AG09309 (cell line): ENCODE measurements at regions not wholly inside any gene's neighbourhood (a gene's known extent, or its start where the extent isn't known, plus 50 kb on each side); places are given as distances from the start of the nearest gene placed in this dataset.

Experiments used
- DNase-seq: peaks from one replicate; pipeline ENCODE4 v3.0.0-alpha.2; 2010; ENCODE audit warnings: low read depth
- H3K4me3 ChIP-seq: 2 replicates; pipeline ENCODE4 v1.5.1; 2011; ENCODE audit warnings: mild to moderate bottlenecking, low read depth, low read length, moderate library complexity; ENCODE audit not compliant: control insufficient read depth
- TF ChIP-seq, protein P1 (sequence below): IDR thresholded peaks from 2 replicates; pipeline ENCODE4 v1.5.1; 2011; ENCODE audit warnings: mild to moderate bottlenecking, low read depth, low read length, inconsistent platforms; ENCODE audit not compliant: insufficient read depth, control insufficient read depth; ENCODE audit errors: missing control alignments

DNA sequence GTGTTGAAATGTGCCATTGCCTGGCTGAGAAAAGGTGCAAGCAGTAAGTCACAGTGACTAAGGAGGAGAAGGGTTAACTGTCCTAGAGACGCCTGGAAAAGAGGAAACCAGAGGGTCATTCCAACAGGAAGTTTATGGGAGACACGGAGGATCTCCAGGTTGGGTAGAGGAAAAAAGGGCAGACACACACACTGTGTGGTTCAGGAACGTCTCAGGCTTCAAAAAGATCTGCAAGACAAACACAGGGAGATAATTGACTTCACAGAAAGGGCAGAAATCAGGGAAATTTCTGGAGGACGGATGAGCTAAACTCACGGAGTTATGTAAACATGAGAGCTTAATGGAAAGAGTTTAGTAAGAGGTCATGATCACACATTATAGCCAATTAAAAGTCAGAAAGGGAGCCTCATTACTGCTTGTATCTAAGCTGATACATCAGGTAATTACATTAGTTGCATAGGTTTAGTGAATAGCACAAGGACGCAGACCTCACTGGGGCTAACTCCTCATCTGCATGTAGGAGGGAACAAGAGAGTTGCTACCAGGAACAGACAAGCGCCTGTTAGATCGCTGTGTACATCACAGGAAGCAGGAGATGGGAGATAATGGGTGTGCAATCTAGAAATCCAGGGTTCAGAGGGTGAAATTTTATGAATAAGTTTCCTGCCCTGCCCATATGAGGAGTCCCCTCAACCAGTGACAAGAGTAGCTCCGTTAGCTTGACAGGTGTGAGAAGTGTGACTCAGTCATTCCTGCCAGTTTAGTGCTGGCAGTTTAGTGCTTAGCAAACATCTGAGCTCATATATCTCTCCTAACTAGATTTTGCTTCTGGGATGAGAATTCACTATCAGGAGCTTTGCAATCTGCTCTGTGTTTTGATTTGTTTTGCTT lies 96.6 kb upstream of the TNR start:
- TF ChIP-seq, protein P1, sequence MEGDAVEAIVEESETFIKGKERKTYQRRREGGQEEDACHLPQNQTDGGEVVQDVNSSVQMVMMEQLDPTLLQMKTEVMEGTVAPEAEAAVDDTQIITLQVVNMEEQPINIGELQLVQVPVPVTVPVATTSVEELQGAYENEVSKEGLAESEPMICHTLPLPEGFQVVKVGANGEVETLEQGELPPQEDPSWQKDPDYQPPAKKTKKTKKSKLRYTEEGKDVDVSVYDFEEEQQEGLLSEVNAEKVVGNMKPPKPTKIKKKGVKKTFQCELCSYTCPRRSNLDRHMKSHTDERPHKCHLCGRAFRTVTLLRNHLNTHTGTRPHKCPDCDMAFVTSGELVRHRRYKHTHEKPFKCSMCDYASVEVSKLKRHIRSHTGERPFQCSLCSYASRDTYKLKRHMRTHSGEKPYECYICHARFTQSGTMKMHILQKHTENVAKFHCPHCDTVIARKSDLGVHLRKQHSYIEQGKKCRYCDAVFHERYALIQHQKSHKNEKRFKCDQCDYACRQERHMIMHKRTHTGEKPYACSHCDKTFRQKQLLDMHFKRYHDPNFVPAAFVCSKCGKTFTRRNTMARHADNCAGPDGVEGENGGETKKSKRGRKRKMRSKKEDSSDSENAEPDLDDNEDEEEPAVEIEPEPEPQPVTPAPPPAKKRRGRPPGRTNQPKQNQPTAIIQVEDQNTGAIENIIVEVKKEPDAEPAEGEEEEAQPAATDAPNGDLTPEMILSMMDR = no peak
- no peak for DNase-seq
- no peak overlapping the region for H3K4me3 ChIP-seq

DNA sequence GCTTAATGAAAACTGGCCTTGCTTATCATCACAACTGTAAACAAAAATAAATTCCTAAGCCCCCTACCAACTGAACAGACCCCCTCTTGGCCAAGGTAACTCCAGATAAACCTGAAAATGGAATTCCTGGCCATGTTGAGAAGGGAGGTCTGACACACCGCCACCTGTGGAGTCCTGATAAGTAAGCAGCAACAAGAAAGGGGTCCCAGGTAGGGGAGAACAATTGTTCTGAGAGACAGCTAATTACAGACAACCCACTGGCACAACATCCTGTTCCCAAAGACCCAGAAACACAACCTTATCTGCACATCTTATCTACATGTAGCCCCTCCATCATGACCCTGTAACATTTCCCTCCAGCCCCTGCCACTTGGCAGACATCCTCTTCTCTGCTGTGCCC lies 91.2 kb upstream of the TNR start:
- TF ChIP-seq, protein P1 = no peak
- H3K4me3 ChIP-seq = no peak overlapping the region
- no peak for DNase-seq

DNA sequence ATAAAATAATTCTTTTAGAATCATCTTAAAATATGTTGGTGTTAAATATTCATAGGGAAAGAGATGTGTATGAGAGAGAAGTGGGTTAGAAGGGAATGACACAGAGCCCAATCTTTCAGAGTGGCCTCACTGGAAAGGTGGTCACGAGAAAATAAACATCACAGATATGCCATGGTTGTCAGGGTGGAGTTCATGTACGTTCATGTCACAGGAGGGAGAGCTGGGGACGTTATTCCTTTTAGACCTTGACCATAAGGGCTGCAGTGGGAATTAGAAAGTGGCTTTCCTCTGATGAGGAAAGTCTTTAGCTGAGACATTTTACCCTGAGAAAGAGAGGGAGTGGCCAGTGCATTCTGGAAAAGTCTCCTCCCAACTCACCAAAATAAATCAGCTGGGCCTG lies 90.6 kb upstream of the TNR start:
- H3K4me3 ChIP-seq = no peak overlapping the region
- DNase-seq = no peak
- TF ChIP-seq, protein P1 = no peak

DNA sequence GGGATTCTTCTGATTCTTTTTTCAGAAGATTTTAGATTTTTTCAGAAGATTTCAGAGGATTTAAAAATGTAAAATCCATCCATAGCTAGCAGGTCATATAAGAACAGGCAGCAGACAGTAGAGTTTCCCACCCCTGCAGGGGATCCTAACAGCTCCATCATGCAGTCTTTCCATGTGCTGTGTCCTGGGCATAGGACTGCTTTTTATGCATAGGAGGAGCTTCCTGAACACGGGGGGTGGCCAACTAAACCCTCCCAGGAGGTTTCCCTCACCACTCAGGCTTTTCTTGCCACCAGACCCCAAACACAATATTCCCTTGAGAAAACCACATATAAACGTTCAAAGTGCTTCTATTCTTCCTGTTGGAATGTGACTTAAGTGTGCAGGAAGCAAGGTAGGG lies 90.1 kb upstream of the TNR start:
- no peak overlapping the region for H3K4me3 ChIP-seq
- DNase-seq = no peak
- TF ChIP-seq, protein P1 = no peak

DNA sequence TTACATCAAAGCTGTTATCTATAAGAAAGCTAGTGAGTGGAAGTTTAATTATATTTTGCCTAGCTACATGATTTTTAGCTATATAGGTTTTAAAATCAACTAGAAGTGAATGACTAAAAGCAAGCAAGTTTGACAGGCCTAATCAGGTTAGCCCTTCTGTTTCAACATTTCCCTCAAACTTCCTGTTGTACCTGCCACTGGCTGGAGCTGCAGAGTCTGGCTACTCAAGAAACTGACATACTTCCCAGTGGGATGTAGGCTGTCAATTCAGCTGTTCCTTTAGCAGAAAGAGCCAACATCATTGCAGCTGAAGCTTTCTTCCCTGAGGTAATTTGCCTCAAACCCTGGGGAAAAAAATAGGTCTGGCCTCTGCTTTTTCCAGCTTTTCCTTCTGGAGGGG lies 87.1 kb upstream of the TNR start:
- H3K4me3 ChIP-seq = no peak overlapping the region
- DNase-seq = no peak
- TF ChIP-seq, protein P1 = no peak

DNA sequence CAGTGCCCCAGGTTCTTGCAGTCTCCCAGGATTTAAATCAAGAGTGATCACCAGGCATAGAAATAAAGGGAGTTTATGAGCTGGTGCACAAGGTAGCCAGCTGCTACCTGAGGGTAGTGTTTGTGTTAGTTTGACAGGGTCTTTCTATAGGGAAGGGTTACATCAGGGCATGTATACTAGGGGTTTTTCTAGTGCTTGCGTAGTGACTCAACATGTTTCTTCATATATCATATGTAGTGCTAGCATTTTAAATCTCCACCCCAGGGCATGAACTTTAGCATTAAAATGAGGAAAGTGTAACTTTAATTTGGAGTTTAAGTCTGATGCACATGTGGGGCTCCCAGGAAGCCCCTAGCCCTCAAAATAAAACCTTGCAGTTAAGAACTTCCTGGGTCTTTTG lies 86.5 kb upstream of the TNR start:
- no peak for DNase-seq
- TF ChIP-seq, protein P1 = no peak
- H3K4me3 ChIP-seq = no peak overlapping the region
